ENCODE measurements at regions not wholly inside any gene's neighbourhood (a gene's known extent, or its start where the extent isn't known, plus 50 kb on each side); places are given as distances from the start of the nearest gene placed in this dataset.

- RAD21 ChIA-PET (ENCODE audit: low non-redundant PET in 1 of 2, low total read pairs in 2 of 2, uncharacterized antibody in 2 of 2, unreplicated experiment in 2 of 2) = no interaction called here
- no peaks in the 10 kb centered on the region for H3K36me3 ChIP-seq (ENCODE audit: control insufficient read depth in 1 of 2, insufficient read depth in 2 of 2, low read length in 2 of 2)
- no peak overlapping the region for H3K4me3 ChIP-seq (replicated peaks in 1 of 2; ENCODE audit: low read depth in 1 of 2, low read length in 2 of 2)
- no peak overlapping the region for H3K4me2 ChIP-seq (ENCODE audit: low read length)
- no peaks in the 10 kb centered on the region for H4K20me1 ChIP-seq (ENCODE audit: insufficient read depth)
- H3K79me2 ChIP-seq (ENCODE audit: insufficient read depth, low read length) = no peaks in the 10 kb centered on the region
- no peaks in the 10 kb centered on the region for H3K27me3 ChIP-seq (ENCODE audit: insufficient read depth, low read length)
- H3K9ac ChIP-seq (ENCODE audit: low read length) = no peak overlapping the region
- no peaks in the 10 kb centered on the region for H3K9me3 ChIP-seq (ENCODE audit: control insufficient read depth in 1 of 2, insufficient read depth in 1 of 2, low read depth in 1 of 2, low read length in 2 of 2)
- H3K27ac ChIP-seq (ENCODE audit: low read depth, low read length) = no peak overlapping the region
- H2AFZ ChIP-seq (ENCODE audit: low read depth, low read length, poor library complexity, severe bottlenecking) = no peak overlapping the region
- intact Hi-C loops (cut with micrococcal nuclease) = no loop called here
- no TSS peak for BruUV-seq (replicated peaks)
- POLR2A ChIA-PET = no interaction called here
- no peaks in the 10 kb centered on the region for H3K9me2 ChIP-seq (ENCODE audit: insufficient read depth)
- DNase-seq (ENCODE audit: low read depth, low spot score) (no peak), ATAC-seq (no peak)
- H3K4me1 ChIP-seq (ENCODE audit: control insufficient read depth in 1 of 2, insufficient read depth in 2 of 2, low read length in 2 of 2) = no peaks in the 10 kb centered on the region
- CTCF ChIA-PET = no interaction called here
- TF ChIP-seq POLR2AphosphoS5 (IDR thresholded peaks at IDR 0.05; ENCODE audit: low read depth, low read length) = no peak
- no peak for TF ChIP-seq ZNF274 (IDR thresholded peaks at IDR 0.05; ENCODE audit: low read depth, low read length)
- TF ChIP-seq SIN3A (IDR thresholded peaks at IDR 0.05; ENCODE audit: low read depth) = no peak
- TF ChIP-seq CEBPB (IDR thresholded peaks at IDR 0.05; ENCODE audit: low read depth) = no peak
- no peak for TF ChIP-seq MAX (IDR thresholded peaks at IDR 0.05)
- no peak for TF ChIP-seq JUND (IDR thresholded peaks at IDR 0.05)
- TF ChIP-seq CBX3 (IDR thresholded peaks at IDR 0.05; ENCODE audit: low read depth) = no peak
- TF ChIP-seq YY1 (IDR thresholded peaks at IDR 0.05; ENCODE audit: extremely low read depth, insufficient replicate concordance, low read depth, low read length) = no peak
- TF ChIP-seq RAD21 (IDR thresholded peaks at IDR 0.05; ENCODE audit: low read depth) = no peak
- no peak for TF ChIP-seq EZH2phosphoT487 (IDR thresholded peaks at IDR 0.05; ENCODE audit: borderline replicate concordance)
- no peak for TF ChIP-seq ZBTB33 (IDR thresholded peaks at IDR 0.05; ENCODE audit: extremely low read depth, insufficient replicate concordance, low read length)
- TF ChIP-seq REST (IDR thresholded peaks at IDR 0.05; ENCODE audit: low read depth) = no peak
- TF ChIP-seq FOSL1 (IDR thresholded peaks at IDR 0.05; ENCODE audit: low read depth) = no peak
- TF ChIP-seq SP1 (IDR thresholded peaks at IDR 0.05; ENCODE audit: low read depth) = no peak
- no peak for TF ChIP-seq EGR1 (IDR thresholded peaks at IDR 0.05; ENCODE audit: low read depth)
- TF ChIP-seq CTCF (IDR thresholded peaks at IDR 0.05 in 2 of 3, conservative IDR thresholded peaks at IDR 0.05 in 1 of 3; ENCODE audit: borderline replicate concordance in 1 of 3, insufficient read depth in 1 of 3, low read depth in 2 of 3, low read length in 2 of 3) = no peak
- no peak for TF ChIP-seq ELF1 (IDR thresholded peaks at IDR 0.05; ENCODE audit: borderline replicate concordance, low read depth)
- TF ChIP-seq ZFX (IDR thresholded peaks at IDR 0.05) = no peak
Measured at GRCh38 chr3:153894857-153895256, 226.3 kb upstream of the ARHGEF26 start.

Data from HCT116 (cell line).